ENCODE measurements at regions not wholly inside any gene's neighbourhood (a gene's known extent, or its start where the extent isn't known, plus 50 kb on each side); places are given as distances from the start of the nearest gene placed in this dataset.

GRCh38 chr3:82145742-82146141 lies 384.3 kb upstream of the GBE1 start:
- 68 to 82% methylated on average over 2 of the region's 2 CpGs for WGBS, 2 donors
- Histone ChIP-seq H3K4me1 (no peaks in the 10 kb centered on the region), H3K9me3 (no peaks in the 10 kb centered on the region), H3K4me3 (no peak overlapping the region), H3K36me3 (no peaks in the 10 kb centered on the region), H3K27me3 (no peaks in the 10 kb centered on the region), H3K27ac (no peak overlapping the region)
- no peak for DNase-seq
- intact Hi-C loops (cut with DNase I) = no loop called here
- no peak for TF ChIP-seq CTCF (IDR thresholded peaks at IDR 0.05)
- no peak for ATAC-seq

GRCh38 chr3:82144811-82145210 lies 383.4 kb upstream of the GBE1 start:
- ATAC-seq = no peak
- Histone ChIP-seq H3K4me3 (no peak overlapping the region), H3K36me3 (no peaks in the 10 kb centered on the region), H3K27me3 (no peaks in the 10 kb centered on the region), H3K27ac (no peak overlapping the region), H3K9me3 (no peaks in the 10 kb centered on the region), H3K4me1 (no peaks in the 10 kb centered on the region)
- no peak for TF ChIP-seq CTCF (IDR thresholded peaks at IDR 0.05)
- 51 to 65% methylated on average over 3 of the region's 3 CpGs for WGBS, 2 donors
- no peak for DNase-seq
- intact Hi-C loops (cut with DNase I) = no loop called here

- H3K27ac ChIP-seq = no peak overlapping the region
- ATAC-seq (no peak), DNase-seq (no peak)
- intact Hi-C loops (cut with DNase I) = no loop called here
- WGBS, 2 donors = 91 to 95% methylated on average over 3 of the region's 3 CpGs
- no peak overlapping the region for H3K4me3 ChIP-seq
- H3K27me3 ChIP-seq = no peaks in the 10 kb centered on the region
- no peaks in the 10 kb centered on the region for H3K36me3 ChIP-seq
- H3K4me1 ChIP-seq = no peaks in the 10 kb centered on the region
- TF ChIP-seq CTCF (IDR thresholded peaks at IDR 0.05) = no peak
- H3K9me3 ChIP-seq = peaks cover 0 to 9% (median 0%) of the 10 kb centered on the region in 11 donors
Observed at GRCh38 chr3:82143661-82144412, 382.4 kb upstream of the GBE1 start.

GRCh38 chr3:82141592-82141991 lies 380.1 kb upstream of the GBE1 start:
- TF ChIP-seq CTCF (IDR thresholded peaks at IDR 0.05) = no peak
- Histone ChIP-seq H3K27ac (no peak overlapping the region), H3K4me1 (no peaks in the 10 kb centered on the region), H3K36me3 (no peaks in the 10 kb centered on the region), H3K9me3 (peaks cover 0 to 11% (median 0%) of the 10 kb centered on the region in 11 donors), H3K4me3 (no peak overlapping the region), H3K27me3 (no peaks in the 10 kb centered on the region)
- intact Hi-C loops (cut with DNase I) = no loop called here
- 90 to 91% methylated on average over 1 of the region's 1 CpG for WGBS, 2 donors
- DNase-seq (no peak), ATAC-seq (no peak)

Data from heart right ventricle (tissue), 16 donors.